BLaER1 treated with 17β-estradiol and CSF1 and Interleukin-3, amounts not matched to agents 10 nM and 100 nM (cell line): ENCODE measurements at regions not wholly inside any gene's neighbourhood (a gene's known extent, or its start where the extent isn't known, plus 50 kb on each side); places are given as distances from the start of the nearest gene placed in this dataset.

Experiments
- H3K27ac ChIP-seq, 11 experiments: shearing (Covaris generic); formaldehyde crosslinking; 2 replicates each; pipeline ENCODE4 v1.8.1; 2022
- H3K27me3 ChIP-seq, 11 experiments: shearing (Covaris generic); formaldehyde crosslinking; 2 replicates each; pipeline ENCODE4 v1.8.1; 2022
- H3K36me3 ChIP-seq, 11 experiments: shearing (Covaris generic); formaldehyde crosslinking; 2 replicates each; pipeline ENCODE4 v1.8.1; 2022
- H3K4me1 ChIP-seq, 10 experiments: shearing (Covaris generic); formaldehyde crosslinking; 2 replicates each; pipeline ENCODE4 v1.8.1; 2022
- H3K4me2 ChIP-seq, 11 experiments: shearing (Covaris generic); formaldehyde crosslinking; 2 replicates each; pipeline ENCODE4 v1.8.1; 2022
- H3K4me3 ChIP-seq, 10 experiments: shearing (Covaris generic); formaldehyde crosslinking; 2 replicates each; pipeline ENCODE4 v1.8.1; 2022
- H3K9ac ChIP-seq, 11 experiments: shearing (Covaris generic); formaldehyde crosslinking; 2 replicates each; pipeline ENCODE4 v1.8.1; 2022
- H3K9me3 ChIP-seq, 11 experiments: shearing (Covaris generic); formaldehyde crosslinking; replicated peaks in 1 of 11; 2 replicates each; pipeline ENCODE4 v1.8.1; 2022
- H4K20me1 ChIP-seq, 11 experiments: shearing (Covaris generic); formaldehyde crosslinking; 2 replicates each; pipeline ENCODE4 v1.8.1; 2022
- Cebpa-rat ChIP-seq, 11 experiments: shearing (Covaris generic); IDR thresholded peaks; 2 replicates each; pipeline ENCODE4 v1.8.1; 2022

GRCh38 chr13:105937451-105937850 is 598.0 kb downstream of the EFNB2 start:
- Histone ChIP-seq H3K9ac (no peak overlapping the region), H3K27ac (no peak overlapping the region), H4K20me1 (no peaks in the 10 kb centered on the region; a peak in 1 of 22 replicates), H3K27me3 (no peaks in the 10 kb centered on the region), H3K36me3 (no peaks in the 10 kb centered on the region), H3K4me3 (no peak overlapping the region), H3K4me2 (peak overlapping the region in 9 of 11 experiments; percentile 21 to 54 (median 29); a peak in 11 of 22 replicates), H3K9me3 (no peaks in the 10 kb centered on the region), H3K4me1 (peaks cover 14 to 23% (median 20%) of the 10 kb centered on the region in 10 experiments; a peak in 17 of 20 replicates)
- no peak for TF ChIP-seq Cebpa-rat (IDR thresholded peaks at IDR 0.05)

- Histone ChIP-seq H3K4me3 (no peak overlapping the region), H3K27ac (no peak overlapping the region), H3K4me2 (peak overlapping the region in 10 of 11 experiments; percentile 6 to 54 (median 27); a peak in 13 of 22 replicates), H4K20me1 (no peaks in the 10 kb centered on the region; a peak in 1 of 22 replicates), H3K9ac (no peak overlapping the region), H3K27me3 (no peaks in the 10 kb centered on the region), H3K9me3 (no peaks in the 10 kb centered on the region), H3K36me3 (no peaks in the 10 kb centered on the region), H3K4me1 (peaks cover 14 to 23% (median 20%) of the 10 kb centered on the region in 10 experiments; a peak in 17 of 20 replicates)
- peak in 2 of 11 experiments; percentile 19 to 28; a peak in 2 of 22 replicates for TF ChIP-seq Cebpa-rat (IDR thresholded peaks at IDR 0.05)
These were observed 598.6 kb downstream of the EFNB2 start for GRCh38 chr13:105936816-105937215.

DNA sequence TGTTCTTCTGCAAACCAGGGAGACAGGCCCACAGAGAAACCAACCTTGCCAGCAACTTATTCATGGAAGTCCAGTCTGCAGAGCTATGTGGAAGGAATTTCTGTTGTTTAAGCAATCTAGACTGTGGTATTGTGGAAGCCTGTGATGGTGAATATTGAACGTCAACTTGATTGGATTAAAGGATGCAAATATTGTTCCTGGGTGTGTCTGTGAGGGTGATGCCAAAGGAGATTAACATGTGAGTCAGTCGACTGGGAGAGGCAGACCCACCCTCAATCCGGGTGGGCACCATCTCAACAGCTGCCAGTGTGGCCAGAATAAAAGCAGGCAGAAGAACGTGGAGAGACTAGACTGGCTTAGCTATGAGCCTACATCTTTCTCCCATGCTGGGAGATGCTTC is 606.0 kb downstream of the EFNB2 start:
- Histone ChIP-seq H3K4me1 (peaks cover 4 to 9% (median 5%) of the 10 kb centered on the region in 10 experiments; a peak in 16 of 20 replicates), H3K4me2 (no peak overlapping the region), H4K20me1 (no peaks in the 10 kb centered on the region), H3K27ac (no peak overlapping the region), H3K9me3 (no peaks in the 10 kb centered on the region), H3K27me3 (no peaks in the 10 kb centered on the region), H3K36me3 (no peaks in the 10 kb centered on the region), H3K4me3 (no peak overlapping the region), H3K9ac (no peak overlapping the region)
- no peak for TF ChIP-seq Cebpa-rat (IDR thresholded peaks at IDR 0.05)

DNA sequence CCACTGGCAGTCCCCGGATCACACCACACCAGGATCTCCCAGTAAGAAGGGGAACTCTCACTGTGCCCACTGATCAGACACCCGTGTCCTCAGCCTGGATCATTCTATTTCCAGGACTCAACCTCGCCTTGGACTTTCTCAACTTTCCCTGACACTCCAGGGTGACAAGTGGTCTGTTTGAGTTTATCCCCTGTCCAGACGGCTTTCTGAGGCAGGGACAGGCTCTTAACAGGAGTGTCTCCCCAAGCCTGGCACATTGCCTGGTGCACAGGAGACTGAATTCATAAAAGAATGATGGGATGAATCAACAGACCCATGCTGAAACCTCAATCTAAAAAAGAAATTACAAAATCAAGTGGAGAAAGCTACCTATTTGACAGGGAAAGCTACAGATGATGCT is 606.6 kb downstream of the EFNB2 start:
- TF ChIP-seq Cebpa-rat (IDR thresholded peaks at IDR 0.05) = no peak
- no peaks in the 10 kb centered on the region for H3K27me3 ChIP-seq
- no peak overlapping the region for H3K27ac ChIP-seq

GRCh38 chr13:105928048-105928447 is 607.4 kb downstream of the EFNB2 start:
- Histone ChIP-seq H3K9me3 (no peaks in the 10 kb centered on the region), H4K20me1 (no peaks in the 10 kb centered on the region), H3K4me1 (peaks cover 0 to 5% (median 0%) of the 10 kb centered on the region in 10 experiments; a peak in 1 of 20 replicates), H3K27me3 (no peaks in the 10 kb centered on the region), H3K4me2 (no peak overlapping the region), H3K9ac (no peak overlapping the region), H3K36me3 (no peaks in the 10 kb centered on the region), H3K27ac (no peak overlapping the region), H3K4me3 (no peak overlapping the region)
- TF ChIP-seq Cebpa-rat (IDR thresholded peaks at IDR 0.05) = no peak

More for the DNA sequence above, 606.6 kb downstream of the EFNB2 start:
- Histone ChIP-seq H3K9ac (no peak overlapping the region), H4K20me1 (no peaks in the 10 kb centered on the region), H3K4me1 (peaks cover 0 to 5% (median 0%) of the 10 kb centered on the region in 10 experiments; a peak in 2 of 20 replicates), H3K4me2 (no peak overlapping the region), H3K9me3 (no peaks in the 10 kb centered on the region), H3K4me3 (no peak overlapping the region), H3K36me3 (no peaks in the 10 kb centered on the region)

DNA sequence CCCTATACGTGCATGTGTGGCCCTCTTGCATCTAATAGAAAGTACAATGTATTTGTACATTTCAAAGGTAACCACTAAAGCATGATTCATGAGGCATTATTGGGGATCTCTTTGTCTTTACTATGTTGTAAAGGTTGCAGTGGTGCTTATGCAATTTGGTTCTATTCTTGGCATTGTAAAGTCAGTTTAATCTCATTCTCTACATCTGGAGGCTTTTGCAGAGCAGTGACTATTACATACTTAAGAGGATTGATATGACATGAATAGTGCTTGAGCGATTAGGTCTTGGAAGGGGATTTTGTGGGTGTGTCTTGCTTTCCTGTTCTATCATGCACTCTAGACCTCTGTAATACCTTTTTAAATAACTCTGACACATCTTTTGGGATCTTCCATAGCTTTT is 610.0 kb downstream of the EFNB2 start:
- TF ChIP-seq Cebpa-rat (IDR thresholded peaks at IDR 0.05) = no peak

DNA sequence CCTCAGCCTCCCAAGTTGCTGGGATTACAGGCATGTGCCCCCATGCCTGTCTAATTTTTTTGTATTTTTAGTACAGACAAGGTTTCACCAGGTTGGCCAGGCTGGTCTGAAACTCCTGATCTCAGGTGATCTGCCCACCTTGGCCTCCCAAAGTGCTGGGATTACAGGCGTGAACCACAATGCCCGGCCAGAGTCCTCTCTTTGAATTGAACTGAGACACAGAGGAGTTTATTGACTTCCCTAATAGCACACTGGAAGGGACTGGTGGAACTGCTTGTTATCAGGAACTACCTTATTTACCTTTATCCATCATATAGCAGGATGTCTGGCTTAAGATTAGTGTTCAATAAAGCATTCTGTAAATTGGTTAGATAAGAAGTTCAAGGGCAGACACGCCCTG is 613.8 kb downstream of the EFNB2 start:
- Histone ChIP-seq H3K27ac (no peak overlapping the region), H3K4me2 (no peak overlapping the region), H3K4me1 (peaks cover 0 to 30% (median 0%) of the 10 kb centered on the region in 10 experiments; a peak in 6 of 20 replicates), H4K20me1 (no peaks in the 10 kb centered on the region), H3K9me3 (no peaks in the 10 kb centered on the region), H3K27me3 (no peaks in the 10 kb centered on the region), H3K4me3 (no peak overlapping the region), H3K9ac (no peak overlapping the region), H3K36me3 (no peaks in the 10 kb centered on the region)
- TF ChIP-seq Cebpa-rat (IDR thresholded peaks at IDR 0.05) = no peak

More for the DNA sequence above, 610.0 kb downstream of the EFNB2 start:
- no peak overlapping the region for H3K9ac ChIP-seq
- H3K4me2 ChIP-seq = no peak overlapping the region
- no peak overlapping the region for H3K27ac ChIP-seq
- H3K27me3 ChIP-seq = no peaks in the 10 kb centered on the region
- H3K4me3 ChIP-seq = no peak overlapping the region
- H4K20me1 ChIP-seq = no peaks in the 10 kb centered on the region
- peaks cover 0 to 9% (median 0%) of the 10 kb centered on the region in 10 experiments; a peak in 6 of 20 replicates for H3K4me1 ChIP-seq
- H3K36me3 ChIP-seq = no peaks in the 10 kb centered on the region
- no peaks in the 10 kb centered on the region for H3K9me3 ChIP-seq

GRCh38 chr13:105920370-105920769 is 615.1 kb downstream of the EFNB2 start:
- Histone ChIP-seq H3K4me1 (peaks cover 0 to 30% (median 0%) of the 10 kb centered on the region in 10 experiments; a peak in 8 of 20 replicates), H3K27ac (peak overlapping the region in 2 of 11 experiments; percentile 19 to 36; a peak in 4 of 22 replicates), H3K9ac (no peak overlapping the region), H3K4me2 (peak overlapping the region in 4 of 11 experiments; percentile 0 to 67 (median 57); a peak in 7 of 22 replicates), H3K9me3 (no peaks in the 10 kb centered on the region; a peak in 1 of 22 replicates), H3K27me3 (no peaks in the 10 kb centered on the region), H4K20me1 (no peaks in the 10 kb centered on the region), H3K4me3 (no peak overlapping the region), H3K36me3 (no peaks in the 10 kb centered on the region)
- TF ChIP-seq Cebpa-rat (IDR thresholded peaks at IDR 0.05) = peak in 1 of 11 experiments; percentile 45; a peak in 1 of 22 replicates

GRCh38 chr13:105918842-105919741 is 616.4 kb downstream of the EFNB2 start:
- Histone ChIP-seq H3K27ac (peak overlapping the region in 1 of 11 experiments; percentile 36; a peak in 1 of 22 replicates), H3K4me3 (no peak overlapping the region), H3K36me3 (no peaks in the 10 kb centered on the region), H3K9ac (no peak overlapping the region), H3K4me1 (peaks cover 5 to 34% (median 9%) of the 10 kb centered on the region in 10 experiments; a peak in 18 of 20 replicates), H3K9me3 (no peaks in the 10 kb centered on the region; a peak in 1 of 22 replicates), H3K27me3 (no peaks in the 10 kb centered on the region), H4K20me1 (no peaks in the 10 kb centered on the region), H3K4me2 (peak overlapping the region in 3 of 11 experiments; percentile 52 to 67 (median 62); a peak in 6 of 22 replicates)
- TF ChIP-seq Cebpa-rat (IDR thresholded peaks at IDR 0.05) = no peak
